Smooth muscle cell (in vitro differentiated cells): ENCODE measurements at regions not wholly inside any gene's neighbourhood (a gene's known extent, or its start where the extent isn't known, plus 50 kb on each side); places are given as distances from the start of the nearest gene placed in this dataset.

Experiments
- DNase-seq: peaks from one replicate; lab custom pipeline; 2025; ENCODE audit not compliant: unreplicated experiment; lab: John Stamatoyannopoulos, UW
- H2AFZ ChIP-seq: fragments of 200-600 bp; sonication (generic); 2 replicates; pipeline ENCODE4 v1.6.0; 2016; ENCODE audit warnings: antibody characterized with exemption, low read depth, mild to moderate bottlenecking
- H3F3A ChIP-seq: fragments of 200-600 bp; sonication (generic); 2 replicates; pipeline ENCODE4 v1.6.0; 2017; ENCODE audit warnings: antibody characterized with exemption, low read depth
- H3K27ac ChIP-seq: fragments of 200-600 bp; sonication (generic); 2 replicates; pipeline ENCODE4 v1.5.1; 2016; ENCODE audit warnings: low read depth, mild to moderate bottlenecking
- H3K27me3 ChIP-seq: fragments of 200-600 bp; sonication (generic); 2 replicates; pipeline ENCODE4 v1.6.1; 2016; ENCODE audit warnings: low read depth, mild to moderate bottlenecking
- H3K36me3 ChIP-seq: fragments of 200-600 bp; sonication (generic); 2 replicates; pipeline ENCODE4 v1.5.1; 2016; ENCODE audit warnings: low read depth
- H3K4me1 ChIP-seq: fragments of 200-600 bp; sonication (generic); 2 replicates; pipeline ENCODE4 v1.5.1; 2016; ENCODE audit warnings: low read depth
- H3K4me2 ChIP-seq: fragments of 200-600 bp; sonication (generic); 2 replicates; pipeline ENCODE4 v1.6.0; 2016; ENCODE audit warnings: mild to moderate bottlenecking
- H3K4me3 ChIP-seq: fragments of 200-600 bp; sonication (generic); 2 replicates; pipeline ENCODE4 v1.5.1; 2016; ENCODE audit warnings: mild to moderate bottlenecking
- H3K79me2 ChIP-seq: fragments of 200-600 bp; sonication (generic); 2 replicates; pipeline ENCODE4 v1.6.0; 2016; ENCODE audit warnings: low read depth, mild to moderate bottlenecking
- H3K9ac ChIP-seq: fragments of 200-600 bp; sonication (generic); 2 replicates; pipeline ENCODE4 v1.6.0; 2016; ENCODE audit warnings: low read depth
- H3K9me3 ChIP-seq: fragments of 200-600 bp; sonication (generic); replicated peaks from 2 replicates; pipeline ENCODE4 v1.5.1; 2016; ENCODE audit warnings: low read depth
- H4K20me1 ChIP-seq: fragments of 200-600 bp; sonication (generic); 2 replicates; pipeline ENCODE4 v1.6.0; 2016; ENCODE audit warnings: low read depth
- WGBS: methylation state at CpG from one replicate; pipeline ENCODE4 v1.1.7; 2016; ENCODE audit warnings: low lambda C conversion rate; 5-methylcytosine and 5-hydroxymethylcytosine counted together
- TF ChIP-seq, protein P1 (sequence below): fragments of 200-600 bp; sonication (generic); IDR thresholded peaks from 2 replicates; pipeline ENCODE4 v1.5.1; 2017; ENCODE audit warnings: borderline replicate concordance, mild to moderate bottlenecking, antibody characterized with exemption; ENCODE audit not compliant: insufficient read depth, poor library complexity, severe bottlenecking

DNA sequence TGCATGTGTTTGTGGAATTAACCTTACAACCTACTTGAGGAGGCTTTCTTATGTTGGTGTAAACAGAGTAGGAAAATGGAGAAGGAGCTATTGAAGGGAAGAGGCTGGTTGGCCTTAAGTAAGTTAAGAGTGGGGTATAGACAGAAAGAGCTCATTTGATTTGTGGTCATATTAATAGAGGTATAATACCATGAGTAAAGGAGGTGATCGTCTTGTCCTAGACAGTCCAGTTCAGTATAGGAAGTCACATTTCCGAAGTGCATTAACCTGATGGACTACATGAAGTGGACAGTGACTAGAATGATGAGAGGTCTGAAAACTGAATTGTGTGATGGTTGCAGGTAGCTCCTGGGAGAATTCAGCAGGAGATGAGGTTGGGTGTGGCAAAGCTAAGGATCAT is 215.4 kb upstream of the ZC3H12A start:
- no peaks in the 10 kb centered on the region for H3K36me3 ChIP-seq
- H3K27me3 ChIP-seq: peaks cover 4% of the 10 kb centered on the region
- no peaks in the 10 kb centered on the region for H3K4me1 ChIP-seq
- no peak overlapping the region for H3K9ac ChIP-seq
- no peak overlapping the region for H3K4me2 ChIP-seq
- H3K4me3 ChIP-seq: no peak overlapping the region
- no peaks in the 10 kb centered on the region for H3K9me3 ChIP-seq
- no peaks in the 10 kb centered on the region for H3K79me2 ChIP-seq
- DNase-seq: no peak
- WGBS: 71% methylated on average over 2 of the region's 2 CpGs
- no peak overlapping the region for H3K27ac ChIP-seq
- H2AFZ ChIP-seq: no peak overlapping the region
- TF ChIP-seq, protein P1, sequence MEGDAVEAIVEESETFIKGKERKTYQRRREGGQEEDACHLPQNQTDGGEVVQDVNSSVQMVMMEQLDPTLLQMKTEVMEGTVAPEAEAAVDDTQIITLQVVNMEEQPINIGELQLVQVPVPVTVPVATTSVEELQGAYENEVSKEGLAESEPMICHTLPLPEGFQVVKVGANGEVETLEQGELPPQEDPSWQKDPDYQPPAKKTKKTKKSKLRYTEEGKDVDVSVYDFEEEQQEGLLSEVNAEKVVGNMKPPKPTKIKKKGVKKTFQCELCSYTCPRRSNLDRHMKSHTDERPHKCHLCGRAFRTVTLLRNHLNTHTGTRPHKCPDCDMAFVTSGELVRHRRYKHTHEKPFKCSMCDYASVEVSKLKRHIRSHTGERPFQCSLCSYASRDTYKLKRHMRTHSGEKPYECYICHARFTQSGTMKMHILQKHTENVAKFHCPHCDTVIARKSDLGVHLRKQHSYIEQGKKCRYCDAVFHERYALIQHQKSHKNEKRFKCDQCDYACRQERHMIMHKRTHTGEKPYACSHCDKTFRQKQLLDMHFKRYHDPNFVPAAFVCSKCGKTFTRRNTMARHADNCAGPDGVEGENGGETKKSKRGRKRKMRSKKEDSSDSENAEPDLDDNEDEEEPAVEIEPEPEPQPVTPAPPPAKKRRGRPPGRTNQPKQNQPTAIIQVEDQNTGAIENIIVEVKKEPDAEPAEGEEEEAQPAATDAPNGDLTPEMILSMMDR: no peak
- no peaks in the 10 kb centered on the region for H4K20me1 ChIP-seq
- no peaks in the 10 kb centered on the region for H3F3A ChIP-seq

GRCh38 chr1:37261129-37261528 is 213.3 kb upstream of the ZC3H12A start:
- H3F3A ChIP-seq: no peaks in the 10 kb centered on the region
- no peak overlapping the region for H3K9ac ChIP-seq
- H3K4me1 ChIP-seq: peaks cover 7% of the 10 kb centered on the region
- no peaks in the 10 kb centered on the region for H3K9me3 ChIP-seq
- H3K79me2 ChIP-seq: no peaks in the 10 kb centered on the region
- no peaks in the 10 kb centered on the region for H3K36me3 ChIP-seq
- H4K20me1 ChIP-seq: no peaks in the 10 kb centered on the region
- H3K4me3 ChIP-seq: no peak overlapping the region
- peaks cover 4% of the 10 kb centered on the region for H3K27me3 ChIP-seq
- 84% methylated on average over 2 of the region's 2 CpGs for WGBS
- no peak overlapping the region for H3K27ac ChIP-seq
- no peak for DNase-seq
- no peak overlapping the region for H2AFZ ChIP-seq
- TF ChIP-seq, protein P1: no peak
- H3K4me2 ChIP-seq: no peak overlapping the region

GRCh38 chr1:37262439-37263170 is 211.8 kb upstream of the ZC3H12A start:
- no peak overlapping the region for H3K4me3 ChIP-seq
- no peaks in the 10 kb centered on the region for H3K79me2 ChIP-seq
- no peaks in the 10 kb centered on the region for H3K27me3 ChIP-seq
- H3K9me3 ChIP-seq: no peaks in the 10 kb centered on the region
- no peak for DNase-seq
- peaks cover 8% of the 10 kb centered on the region for H3K4me1 ChIP-seq
- H3K4me2 ChIP-seq: no peak overlapping the region
- no peak overlapping the region for H2AFZ ChIP-seq
- no peaks in the 10 kb centered on the region for H3F3A ChIP-seq
- H3K9ac ChIP-seq: no peak overlapping the region
- WGBS: 82% methylated on average over 6 of the region's 6 CpGs
- TF ChIP-seq, protein P1: no peak
- no peaks in the 10 kb centered on the region for H3K36me3 ChIP-seq
- no peaks in the 10 kb centered on the region for H4K20me1 ChIP-seq
- no peak overlapping the region for H3K27ac ChIP-seq

- TF ChIP-seq, protein P1: no peak
Observed at GRCh38 chr1:37265156-37265555, 209.2 kb upstream of the ZC3H12A start.

More at GRCh38 chr1:37265156-37265555, 209.2 kb upstream of the ZC3H12A start:
- H3K27ac ChIP-seq: no peak overlapping the region
- H4K20me1 ChIP-seq: no peaks in the 10 kb centered on the region
- H3K4me1 ChIP-seq: peaks cover 8% of the 10 kb centered on the region
- H3K79me2 ChIP-seq: no peaks in the 10 kb centered on the region
- no peaks in the 10 kb centered on the region for H3K9me3 ChIP-seq
- H3K4me3 ChIP-seq: no peak overlapping the region
- no peak overlapping the region for H3K4me2 ChIP-seq
- DNase-seq: no peak
- H3K27me3 ChIP-seq: no peaks in the 10 kb centered on the region
- no peak overlapping the region for H2AFZ ChIP-seq
- no peaks in the 10 kb centered on the region for H3F3A ChIP-seq
- no peaks in the 10 kb centered on the region for H3K36me3 ChIP-seq
- H3K9ac ChIP-seq: no peak overlapping the region
- WGBS: 88% methylated on average over 3 of the region's 3 CpGs
